A549 (cell line): ENCODE measurements at regions not wholly inside any gene's neighbourhood (a gene's known extent, or its start where the extent isn't known, plus 50 kb on each side); places are given as distances from the start of the nearest gene placed in this dataset.
A peak's percentile ranks its signal among the peaks of the same experiment; 100 is the strongest.

Source experiments
- ATAC-seq, 2 experiments: fragments of 200-7000 bp in 1 of 2; fragments of >200 bp in 1 of 2; cut with Nextera tagmentation in 1 of 2; cut with Tn5 transposase in 1 of 2; 3 replicates each; pipeline versions ENCODE4 v1.8.0 to v1.9.1; 2018 to 2020; ENCODE audit warnings: mild to moderate bottlenecking in 1 of 2, moderate library complexity in 1 of 2
- CTCF ChIA-PET: fragments of 300-600 bp; sonication (Branson Sonifier 250); formaldehyde crosslinking; extraction: SDS; loops from one replicate; lab custom pipeline; 2021; ENCODE audit warnings: antibody characterized with exemption, inconsistent platforms; lab: Yijun Ruan, JAX
- POLR2A ChIA-PET: fragments of 350-600 bp; formaldehyde crosslinking; extraction: SDS; loops from one replicate; lab custom pipeline; 2021; ENCODE audit warnings: antibody characterized with exemption, inconsistent platforms; lab: Yijun Ruan, JAX
- DNase-seq, 2 experiments: peaks; one replicate each; pipeline versions ENCODE4 v3.0.0 to v3.0.0-alpha.2; 2011 to 2016; ENCODE audit warnings: low read depth in 1 of 2, low spot score in 1 of 2
- FAIRE-seq: peaks from 2 replicates; lab custom pipeline; 2011; peaks lifted over from hg19 to GRCh38; lab: Jason Lieb, UNC
- H3K27ac ChIP-seq, 2 experiments: fragments of >200 bp; sonication (Bioruptor Twin); formaldehyde crosslinking; 3 replicates each; pipeline ENCODE4 v1.5.1; 2016 to 2017
- H3K4me1 ChIP-seq: fragments of >200 bp; sonication (Bioruptor Twin); formaldehyde crosslinking; 3 replicates; pipeline ENCODE4 v1.6.1; 2016
- H3K4me2 ChIP-seq: fragments of >200 bp; sonication (Bioruptor Twin); formaldehyde crosslinking; 3 replicates; pipeline ENCODE4 v1.6.1; 2016
- H3K4me3 ChIP-seq: fragments of >200 bp; sonication (Bioruptor Twin); formaldehyde crosslinking; 3 replicates; pipeline ENCODE4 v1.5.1; 2016
- H3K9me3 ChIP-seq: fragments of >200 bp; sonication (Bioruptor Twin); formaldehyde crosslinking; 3 replicates; pipeline ENCODE4 v1.6.1; 2016
- CBX8 ChIP-seq: fragments of 200-600 bp; sonication (generic); IDR thresholded peaks from 2 replicates; pipeline ENCODE4 v1.6.1; 2016
- CEBPB ChIP-seq, 2 experiments: fragments of >200 bp in 1 of 2; sonication (Bioruptor Twin) in 1 of 2; formaldehyde crosslinking in 1 of 2; IDR thresholded peaks; 2 replicates each; pipeline ENCODE4 v1.6.1; 2012 to 2016
- KDM5A ChIP-seq: fragments of 200-600 bp; sonication (generic); IDR thresholded peaks from 2 replicates; pipeline ENCODE4 v1.6.1; 2016; ENCODE audit warnings: antibody characterized with exemption, mild to moderate bottlenecking
- MAFK ChIP-seq: fragments of 450-650 bp; IDR thresholded peaks from 2 replicates; pipeline ENCODE4 v1.6.1; 2014; ENCODE audit not compliant: partially characterized antibody
- NFE2L2 ChIP-seq: fragments of 150-350 bp; conservative IDR thresholded peaks from 2 replicates; pipeline ENCODE4 v1.6.1; 2014; ENCODE audit warnings: low read length
- NPAS2 ChIP-seq: fragments of 250-450 bp; sonication (Bioruptor Pico); IDR thresholded peaks from 2 replicates; pipeline ENCODE4 v1.8.0; 2022; ENCODE audit warnings: mild to moderate bottlenecking, moderate library complexity, borderline replicate concordance
- NR3C1 ChIP-seq: fragments of >200 bp; sonication (Bioruptor Twin); formaldehyde crosslinking; IDR thresholded peaks from 3 replicates; pipeline ENCODE4 v1.6.1; 2017
- PBX3 ChIP-seq: IDR thresholded peaks from 2 replicates; pipeline ENCODE4 v1.6.1; 2012
- POLR2AphosphoS2 ChIP-seq: conservative IDR thresholded peaks from 2 replicates; pipeline ENCODE4 v1.6.1; 2012; ENCODE audit warnings: low read length, improper control_type of control experiment, inconsistent platforms
- RCOR1 ChIP-seq: fragments of 150-350 bp; IDR thresholded peaks from 2 replicates; pipeline ENCODE4 v1.6.1; 2014; ENCODE audit warnings: antibody characterized with exemption, low read length, low read depth
- RFX5 ChIP-seq: fragments of 450-650 bp; IDR thresholded peaks from 2 replicates; pipeline ENCODE4 v1.7.1; 2014; ENCODE audit warnings: antibody characterized with exemption, mild to moderate bottlenecking, moderate library complexity
- USF2 ChIP-seq: fragments of 450-650 bp; IDR thresholded peaks from 2 replicates; pipeline ENCODE4 v1.6.1; 2014; ENCODE audit warnings: antibody characterized with exemption
- ZNF302 ChIP-seq: fragments of 250-450 bp; sonication (Bioruptor Pico); IDR thresholded peaks from 2 replicates; pipeline ENCODE4 v1.9.0; 2021; ENCODE audit warnings: inconsistent platforms, mild to moderate bottlenecking, moderate library complexity
- ZSCAN20 ChIP-seq: fragments of 250-450 bp; sonication (Bioruptor Pico); IDR thresholded peaks from 2 replicates; pipeline ENCODE4 v1.8.0; 2022; ENCODE audit warnings: mild to moderate bottlenecking, moderate library complexity
- WGBS: methylation state at CpG from one replicate; pipeline ENCODE4 v1.1.6; 2017; ENCODE audit errors: missing lambda C conversion rate; 5-methylcytosine and 5-hydroxymethylcytosine counted together

- DNase-seq (no peak), FAIRE-seq (no peak), ATAC-seq (no peak)
- Histone ChIP-seq H3K27ac (no peak overlapping the region), H3K4me2 (no peak overlapping the region), H3K4me1 (no peaks in the 10 kb centered on the region), H3K4me3 (no peak overlapping the region), H3K9me3 (no peaks in the 10 kb centered on the region)
- WGBS, result 16% methylated on average over 4 of the region's 4 CpGs
- no peak for TF ChIP-seq POLR2AphosphoS2
- POLR2A ChIA-PET, result no interaction called here
- CTCF ChIA-PET, result no interaction called here
Observed at GRCh38 chr10:76667408-76668370, 969.9 kb downstream of the KCNMA1 start.

- H3K4me2 ChIP-seq, result no peak overlapping the region
- FAIRE-seq (no peak), DNase-seq (no peak), ATAC-seq (no peak)
- TF ChIP-seq KDM5A (no peak), RCOR1 (no peak)
- ChIA-PET POLR2A (no interaction called here), CTCF (no interaction called here)
- 25% methylated on average over 1 of the region's 1 CpG for WGBS
- no peaks in the 10 kb centered on the region for H3K9me3 ChIP-seq
- no peaks in the 10 kb centered on the region for H3K4me1 ChIP-seq
- no peak overlapping the region for H3K27ac ChIP-seq
- H3K4me3 ChIP-seq, result no peak overlapping the region
Observed at GRCh38 chr10:76666891-76667290, 970.7 kb downstream of the KCNMA1 start.

GRCh38 chr10:76665029-76665428, 972.6 kb downstream of the KCNMA1 start:
- ATAC-seq (no peak), DNase-seq (no peak), FAIRE-seq (no peak)
- ChIA-PET POLR2A (no interaction called here), CTCF (interaction anchor here (0.6 kb wide), 1 partner anchor 494 kb away, joined by 3 read pairs; no protein-coding TSS in a partner anchor)
- no peaks in the 10 kb centered on the region for H3K9me3 ChIP-seq
- no peak overlapping the region for H3K27ac ChIP-seq
- no peak overlapping the region for H3K4me3 ChIP-seq
- peak; percentile 70 for TF ChIP-seq CEBPB (IDR thresholded peaks at IDR 0.05)
- no peak for TF ChIP-seq NPAS2 (CRISPR knock-in tag)
- no peak for TF ChIP-seq NFE2L2
- TF ChIP-seq ZSCAN20 (CRISPR knock-in tag), result no peak
- no peak for TF ChIP-seq RFX5
- TF ChIP-seq ZNF302, result no peak
- no peak overlapping the region for H3K4me2 ChIP-seq
- 56% methylated on average over 4 of the region's 4 CpGs for WGBS
- H3K4me1 ChIP-seq, result no peaks in the 10 kb centered on the region

DNA sequence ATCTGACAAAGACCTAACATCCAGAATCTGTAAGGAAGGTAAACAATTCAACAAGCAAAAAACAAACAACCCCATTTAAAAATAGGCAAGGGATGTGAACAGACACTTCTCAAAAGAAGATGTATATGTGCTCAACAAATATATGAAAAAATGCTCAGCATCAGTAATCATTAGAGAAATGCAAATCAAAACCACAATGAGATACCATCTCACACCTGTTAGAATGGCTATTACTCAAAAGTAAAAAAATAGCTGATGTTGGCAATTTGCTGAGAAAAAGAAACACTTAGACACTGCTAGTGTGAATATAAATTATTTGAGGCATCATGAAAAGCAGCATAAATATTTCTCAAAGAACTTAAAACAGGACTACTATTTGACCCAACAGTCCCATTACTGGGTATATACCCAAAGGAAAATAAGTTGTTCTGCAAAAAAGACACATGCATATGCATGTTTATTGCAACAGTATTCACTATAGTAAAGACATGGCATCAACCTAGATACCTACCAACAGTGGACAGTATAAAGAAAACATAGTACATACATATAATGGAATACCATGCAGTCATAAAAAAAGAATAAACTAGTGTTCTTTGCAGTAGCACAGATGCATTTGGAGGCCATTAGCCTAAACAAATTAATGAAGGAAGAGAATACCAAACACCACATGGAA, 980.1 kb downstream of the KCNMA1 start:
- Histone ChIP-seq H3K4me2 (no peak overlapping the region), H3K27ac (no peak overlapping the region), H3K4me1 (no peaks in the 10 kb centered on the region), H3K9me3 (no peaks in the 10 kb centered on the region), H3K4me3 (no peak overlapping the region)
- ATAC-seq (no peak), DNase-seq (no peak), FAIRE-seq (no peak)
- CTCF ChIA-PET, result interaction anchor here (0.5 kb wide), 1 partner anchor 354 kb away, joined by 3 read pairs; no protein-coding TSS in a partner anchor
- POLR2A ChIA-PET, result no interaction called here
- TF ChIP-seq MAFK (peak; percentile 70), NR3C1 (no peak)

DNA sequence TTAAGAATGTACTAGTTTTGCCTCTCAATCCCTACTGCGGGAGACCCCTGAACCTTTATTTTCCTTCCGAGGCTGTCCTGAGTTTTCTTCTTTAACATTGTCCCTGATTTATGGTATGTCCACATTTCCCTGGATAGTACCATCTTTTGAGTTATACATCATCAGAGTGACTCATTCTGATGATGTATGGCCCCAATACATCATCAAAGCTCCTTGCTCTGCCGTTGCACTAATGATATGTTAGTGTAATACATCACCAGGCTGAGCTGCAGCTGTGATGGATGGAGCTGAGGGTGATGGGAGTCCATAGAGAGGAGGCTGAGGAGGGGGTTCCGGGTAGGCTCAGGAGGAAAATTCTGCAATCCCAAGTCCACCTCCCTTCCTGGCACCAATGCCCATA, 986.5 kb downstream of the KCNMA1 start:
- H3K9me3 ChIP-seq, result no peaks in the 10 kb centered on the region
- H3K4me1 ChIP-seq, result peaks cover 4% of the 10 kb centered on the region; the same call in 1 of the 3 replicates
- FAIRE-seq (no peak), ATAC-seq (no peak), DNase-seq (no peak)
- ChIA-PET CTCF (no interaction called here), POLR2A (no interaction called here)
- 39% methylated on average over 4 of the region's 4 CpGs for WGBS
- H3K27ac ChIP-seq, result no peak overlapping the region
- H3K4me3 ChIP-seq, result no peak overlapping the region
- TF ChIP-seq USF2, result no peak
- no peak for TF ChIP-seq PBX3
- TF ChIP-seq CBX8, result no peak
- no peak overlapping the region for H3K4me2 ChIP-seq
